Inferior parietal cortex (tissue), 1 donor: ENCODE measurements at regions not wholly inside any gene's neighbourhood (a gene's known extent, or its start where the extent isn't known, plus 50 kb on each side); places are given as distances from the start of the nearest gene placed in this dataset.
"Not testable (repeated sequence)": the region's sequence is repeated elsewhere in the genome, so short reads cannot be mapped to it uniquely, and the experiment has no call there.

ENCODE experiments used
- DNase-seq: peaks from one replicate; pipeline ENCODE4 v3.0.0-alpha.2; 2016; ENCODE audit errors: extremely low spot score

DNA sequence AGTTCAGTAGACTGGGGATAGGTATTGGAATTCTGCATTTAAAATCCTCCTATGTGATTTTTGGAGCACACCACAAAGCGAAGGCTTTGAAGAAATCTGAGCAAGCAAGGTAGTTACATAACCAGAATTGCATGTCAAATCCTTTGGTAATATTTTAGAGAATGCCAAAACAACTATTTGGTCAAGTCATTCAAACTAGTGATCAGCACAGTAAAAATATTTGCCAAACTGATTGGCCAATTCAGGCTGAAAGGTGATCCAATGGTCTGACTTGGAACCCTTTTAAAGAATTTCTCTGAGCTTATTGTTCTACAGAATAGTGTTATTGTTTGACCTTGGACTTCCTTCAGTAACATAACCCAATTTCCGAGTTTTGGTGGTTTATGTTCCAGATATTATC, 214.2 kb upstream of the ETAA1 start:
- no peak for DNase-seq

DNA sequence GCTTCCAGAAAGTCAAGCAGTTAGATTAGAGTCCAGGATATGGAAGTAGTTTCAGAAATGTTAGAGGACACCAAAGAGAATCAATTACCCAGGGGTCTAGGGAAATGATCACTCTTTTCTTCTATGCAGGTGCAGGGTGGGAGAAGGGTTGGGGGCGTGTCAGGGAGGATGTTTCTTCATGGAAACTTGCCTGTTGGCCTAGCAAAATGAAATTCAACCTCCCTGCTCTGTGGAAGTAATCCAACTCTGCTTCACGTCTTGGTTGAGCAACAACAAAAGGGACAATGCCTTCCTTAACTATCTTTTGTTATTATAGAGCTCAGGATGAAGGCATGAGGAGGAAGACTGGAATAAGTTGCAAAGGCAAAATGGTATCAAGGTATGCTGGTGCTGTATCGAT, 210.8 kb upstream of the ETAA1 start:
- no peak for DNase-seq

DNA sequence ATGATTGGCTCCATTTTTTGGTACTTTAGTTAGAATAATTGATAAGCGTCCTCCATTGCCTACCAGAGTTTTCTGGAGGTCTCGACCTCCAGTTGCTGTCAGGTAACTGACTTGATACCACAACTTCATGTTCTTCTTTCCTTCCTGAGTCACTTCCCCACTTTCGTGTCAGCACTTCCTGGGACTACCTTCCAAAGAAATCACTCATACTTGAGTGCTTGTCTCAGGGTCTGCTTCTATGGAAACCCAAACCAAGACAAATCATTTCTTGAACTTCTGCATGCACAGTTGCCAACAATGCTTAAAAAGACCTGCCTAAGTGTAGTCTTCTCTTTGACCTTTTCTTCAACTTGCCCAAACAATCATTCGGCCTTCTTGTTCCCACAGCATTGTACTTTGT, 210.3 kb upstream of the ETAA1 start:
- DNase-seq = no peak

DNA sequence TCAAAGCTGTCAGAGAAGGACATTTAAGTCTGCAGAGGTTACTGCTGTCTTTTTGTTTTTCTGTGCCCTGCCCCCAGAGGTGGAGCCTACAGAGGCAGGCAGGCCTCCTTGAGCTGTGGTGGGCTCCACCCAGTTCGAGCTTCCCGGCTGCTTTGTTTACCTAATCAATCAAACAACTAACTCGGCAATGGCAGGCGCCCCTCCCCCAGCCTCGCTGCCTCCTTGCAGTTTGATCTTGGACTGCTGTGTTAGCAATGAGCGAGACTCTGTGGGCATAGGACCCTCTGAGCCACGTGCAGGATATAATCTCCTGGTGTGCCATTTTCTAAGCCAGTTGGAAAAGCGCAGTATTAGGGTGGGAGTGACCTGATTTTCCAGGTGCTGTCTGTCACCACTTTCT, 201.8 kb upstream of the ETAA1 start:
- DNase-seq = not testable (repeated sequence)

DNA sequence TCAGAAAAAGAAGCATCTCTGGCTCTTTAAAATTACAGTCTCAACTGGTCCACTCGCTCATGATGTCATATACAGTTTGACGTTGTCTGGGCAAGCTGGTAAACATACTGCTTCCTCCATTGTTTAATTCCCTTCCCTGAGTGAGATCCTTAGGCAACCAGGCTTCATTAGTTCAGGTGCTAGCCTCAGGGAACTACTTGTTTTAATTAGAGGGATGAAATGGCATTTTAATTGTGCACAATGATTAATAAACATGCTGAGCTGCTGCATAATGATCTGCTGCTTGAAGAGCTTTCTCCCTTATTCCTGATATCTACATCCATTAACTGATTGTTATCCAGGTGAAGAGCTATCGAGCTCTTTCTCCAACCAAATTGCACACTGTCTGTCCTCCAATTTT, 195.6 kb upstream of the ETAA1 start:
- DNase-seq = no peak

DNA sequence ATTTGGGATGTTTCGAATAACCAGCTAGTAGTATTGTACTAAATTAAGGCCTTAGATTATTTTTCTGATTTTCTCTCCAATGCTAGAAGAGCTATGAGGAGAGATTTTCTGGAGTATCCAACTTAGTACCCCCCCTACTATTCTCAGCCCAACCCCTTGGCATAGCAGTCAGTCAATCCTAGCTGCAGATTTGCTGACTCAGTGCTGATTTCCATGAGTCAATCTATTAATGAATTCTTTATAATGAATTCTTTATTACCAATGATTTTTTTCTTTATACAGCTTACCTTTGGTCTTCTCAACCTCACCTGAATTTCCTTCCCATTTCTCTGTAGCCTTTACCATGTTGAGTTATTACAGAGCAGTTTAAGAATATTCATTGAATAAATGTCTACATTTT, 192.8 kb upstream of the ETAA1 start:
- no peak for DNase-seq

DNA sequence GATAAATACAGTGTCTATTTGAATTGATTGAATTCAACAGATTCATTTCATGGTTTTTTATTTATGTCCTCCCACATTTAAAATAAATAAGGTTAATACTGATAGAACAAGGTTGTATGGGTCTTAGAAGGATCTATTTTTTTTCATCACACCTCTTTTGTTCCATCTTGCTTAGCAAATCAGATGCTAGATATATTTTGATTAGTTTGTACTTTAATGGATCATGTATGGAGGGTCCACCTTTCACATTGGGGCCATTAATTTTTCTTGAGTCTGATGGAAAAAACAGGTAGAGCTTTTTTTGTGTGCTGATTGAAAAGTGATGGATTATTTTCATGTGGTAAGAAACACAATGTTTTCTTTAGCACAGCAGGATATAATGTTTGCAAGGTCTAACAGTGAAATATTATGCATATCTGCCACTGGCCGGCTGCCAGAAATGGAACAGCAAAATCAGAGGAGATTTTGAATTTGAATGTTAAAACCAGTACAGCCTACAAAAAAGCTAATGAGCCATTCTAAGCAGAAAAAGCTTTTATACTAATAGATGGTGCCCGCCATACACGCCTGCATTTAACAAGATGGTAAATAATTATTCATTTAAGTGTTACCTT, 188.1 kb upstream of the ETAA1 start:
- DNase-seq = no peak

DNA sequence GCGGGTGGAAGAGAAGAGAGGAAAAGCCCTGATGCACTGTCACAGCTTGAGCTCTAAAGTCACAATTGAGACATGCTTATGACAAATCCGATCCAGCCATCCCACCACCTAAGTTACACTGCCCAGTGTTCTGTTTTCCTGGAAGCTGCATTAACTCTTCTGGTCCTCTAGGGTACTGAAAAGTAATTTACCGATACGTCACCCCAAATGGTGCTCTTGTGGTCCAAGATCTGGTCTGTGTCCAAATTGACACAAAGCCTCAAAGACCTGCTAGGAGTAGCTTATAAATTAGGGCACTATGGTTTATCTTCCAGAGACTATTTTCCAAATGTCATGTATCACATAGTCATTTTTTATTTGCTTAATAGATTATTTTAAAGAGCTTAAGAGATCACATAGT, 186.7 kb upstream of the ETAA1 start:
- DNase-seq = no peak

DNA sequence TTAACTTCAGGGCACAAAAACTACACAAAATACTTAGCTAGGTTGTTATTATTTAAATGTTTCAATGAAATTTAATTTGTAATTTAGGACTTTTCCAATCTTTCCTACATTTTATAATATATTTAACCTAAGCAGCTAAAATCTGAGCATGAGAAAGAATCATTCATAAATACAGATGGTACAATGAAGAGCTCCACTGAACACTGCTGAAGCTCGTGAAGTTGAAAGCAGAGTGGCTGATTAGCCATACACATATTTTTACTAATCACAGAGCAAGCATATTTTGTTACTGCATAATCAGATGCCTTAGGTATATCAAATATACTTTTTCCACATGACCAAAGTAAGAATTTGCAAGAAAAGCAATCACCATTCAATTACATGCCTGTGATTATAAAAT, 184.9 kb upstream of the ETAA1 start:
- DNase-seq = no peak

DNA sequence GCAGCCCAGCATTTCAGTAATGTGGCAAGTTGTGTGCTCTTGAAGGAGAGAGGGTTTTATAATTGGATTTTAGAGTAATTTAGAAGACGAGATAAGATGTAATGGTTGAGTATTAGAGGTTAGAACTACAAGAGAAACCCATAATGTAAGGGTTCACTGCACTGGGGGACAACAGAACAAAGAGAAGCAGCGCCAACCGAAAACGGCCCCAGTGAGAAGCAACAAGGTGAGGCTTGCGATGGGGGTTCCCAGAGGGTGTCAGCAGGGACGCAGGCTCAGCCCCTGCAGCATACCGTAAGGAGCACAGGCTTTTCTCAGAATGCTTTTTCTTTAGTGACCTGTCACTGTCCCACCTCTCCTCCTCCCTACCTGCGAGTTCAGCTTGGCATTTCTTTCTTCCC, 183.9 kb upstream of the ETAA1 start:
- DNase-seq = no peak

DNA sequence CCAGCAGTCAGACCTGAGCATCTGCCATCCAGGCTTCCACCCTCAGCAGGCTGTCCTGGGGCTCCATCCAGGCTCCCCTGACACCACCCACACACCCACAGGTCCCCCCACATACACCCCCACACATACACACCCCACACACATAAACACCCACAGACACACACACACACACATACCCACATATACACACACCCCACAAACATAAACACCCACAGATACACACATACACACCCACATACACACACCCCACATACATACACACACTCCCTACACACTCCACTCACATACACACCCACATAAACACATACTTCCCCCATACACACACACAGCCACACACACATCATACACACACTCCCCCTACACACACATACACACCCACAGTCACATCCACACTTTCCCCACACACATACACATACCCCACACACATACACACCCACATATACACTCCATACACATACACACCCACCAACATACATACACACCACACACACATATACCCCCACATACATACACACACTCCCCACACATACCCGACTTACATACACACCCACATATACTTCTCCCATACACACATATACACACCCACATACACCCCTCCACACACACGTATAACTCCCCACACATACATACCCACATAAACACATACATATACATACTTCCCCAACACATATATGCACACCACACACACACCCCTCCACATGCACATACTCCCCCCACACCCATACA, 183.3 kb upstream of the ETAA1 start:
- DNase-seq = no peak

DNA sequence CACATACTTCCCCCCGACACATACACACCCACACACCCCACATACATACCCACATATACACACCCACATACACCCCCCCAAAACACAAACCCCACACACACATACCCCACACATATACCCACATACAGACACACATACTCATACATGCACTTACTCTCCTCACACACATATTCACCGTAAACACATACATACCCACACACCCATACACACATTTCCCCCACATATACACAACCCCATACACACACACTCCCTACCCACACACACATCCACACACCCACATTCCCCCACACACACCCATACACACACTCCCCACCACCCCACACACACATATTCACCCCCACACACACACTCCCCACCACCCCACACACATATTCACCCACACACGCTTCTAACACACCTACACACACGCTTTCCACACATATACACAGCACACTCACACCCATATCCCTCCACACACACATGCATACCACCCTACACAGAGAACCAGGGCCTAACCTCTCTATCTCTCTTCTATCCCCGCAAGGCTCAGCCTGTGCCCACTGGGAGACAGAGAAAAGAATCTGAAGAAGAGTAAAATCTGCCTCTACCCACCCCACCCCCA, 182.4 kb upstream of the ETAA1 start:
- DNase-seq = no peak

DNA sequence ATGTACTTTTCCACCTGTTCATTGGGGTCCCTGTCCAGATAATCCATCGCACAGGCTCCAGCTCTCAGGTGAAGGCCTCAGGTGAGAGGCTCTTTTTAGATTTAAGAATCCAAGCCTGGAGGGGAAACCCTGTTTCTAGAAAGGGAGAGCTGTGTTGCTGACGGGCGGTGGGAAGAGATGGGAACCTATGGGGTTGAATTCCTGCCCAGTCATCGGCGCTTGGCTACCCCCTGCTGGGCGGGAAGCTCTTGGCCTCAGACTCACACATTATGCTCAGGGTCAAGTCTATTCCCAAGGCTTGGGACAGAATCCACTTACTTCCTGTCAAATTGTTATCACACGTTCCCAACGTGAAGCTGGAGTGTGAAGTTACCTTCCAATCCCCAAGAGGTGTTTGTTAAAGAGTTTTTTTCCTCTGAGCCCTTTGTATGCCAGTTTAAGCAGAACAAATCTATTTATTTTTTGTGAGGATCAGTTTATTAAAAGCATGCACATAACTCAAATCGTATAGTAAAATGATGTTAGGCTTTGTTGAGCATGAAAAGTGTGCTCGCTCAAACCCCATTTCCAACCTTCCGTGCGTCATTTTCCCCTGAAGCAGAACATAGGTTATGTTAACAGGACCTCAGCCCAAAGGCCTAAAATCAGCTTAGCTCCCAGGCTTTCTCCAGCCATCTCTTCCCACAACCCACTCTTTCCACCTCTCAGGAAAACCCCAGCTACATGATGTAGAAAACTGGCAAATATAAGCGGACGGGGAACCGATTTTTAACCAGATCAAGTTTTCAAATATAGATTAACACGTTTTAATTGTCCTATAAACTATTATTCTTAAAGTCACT, 181.7 kb upstream of the ETAA1 start:
- no peak for DNase-seq

DNA sequence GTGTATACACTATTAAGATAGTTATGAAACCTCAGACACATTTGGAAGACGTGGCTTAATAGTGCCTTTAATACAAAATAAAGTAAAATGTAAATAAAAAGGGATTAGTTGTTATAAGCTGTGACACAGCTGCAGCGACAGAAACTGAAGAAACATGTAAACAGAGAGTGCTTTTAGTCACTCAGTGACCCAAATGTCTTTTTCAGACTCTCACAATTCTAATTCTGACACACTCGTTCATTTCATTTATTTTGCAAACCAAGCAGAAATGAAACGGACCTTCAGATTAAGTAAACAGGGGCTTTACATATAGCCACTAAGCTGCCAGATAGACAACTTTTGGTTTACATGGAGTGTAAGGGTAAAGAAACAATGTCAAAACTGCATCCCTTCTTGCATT, 181.0 kb upstream of the ETAA1 start:
- DNase-seq = no peak

DNA sequence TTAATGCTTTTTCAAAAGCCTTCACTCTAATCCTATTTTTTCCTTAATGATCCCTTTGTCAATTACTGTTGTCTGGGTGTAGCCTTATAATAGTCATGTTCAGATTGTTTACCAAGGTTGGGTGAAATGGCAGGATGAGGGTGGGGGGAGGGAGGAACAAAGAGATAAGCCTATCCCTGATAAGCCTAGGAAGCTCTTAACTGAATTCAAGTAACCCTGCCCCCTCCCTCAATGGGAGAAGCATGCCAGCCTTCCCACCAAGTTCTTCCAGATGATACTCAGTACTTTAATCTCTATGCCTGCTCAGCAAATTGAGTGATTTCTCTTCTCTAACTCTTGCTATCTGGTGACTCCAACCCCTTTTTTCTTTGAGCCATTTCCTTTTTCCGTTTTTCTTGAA, 180.3 kb upstream of the ETAA1 start:
- no peak for DNase-seq

DNA sequence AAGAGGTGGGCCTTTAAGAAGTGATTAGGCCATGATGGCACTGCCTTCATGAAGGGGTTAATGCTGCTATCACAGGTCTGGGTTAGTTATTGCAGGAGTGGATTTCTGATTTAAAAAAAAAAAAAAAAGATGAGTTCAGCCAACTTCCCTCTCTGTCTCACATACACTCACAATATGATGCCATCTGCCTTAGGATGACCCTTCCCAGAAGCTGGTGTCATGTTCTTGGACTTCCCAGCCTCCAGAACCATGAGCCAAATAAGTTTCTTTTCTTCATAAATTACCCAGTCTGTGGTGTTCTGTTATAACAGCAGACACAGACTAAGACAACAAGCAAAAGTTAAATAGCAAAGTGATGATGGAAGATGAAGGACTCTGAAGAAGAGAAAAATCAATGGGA, 179.7 kb upstream of the ETAA1 start:
- no peak for DNase-seq

DNA sequence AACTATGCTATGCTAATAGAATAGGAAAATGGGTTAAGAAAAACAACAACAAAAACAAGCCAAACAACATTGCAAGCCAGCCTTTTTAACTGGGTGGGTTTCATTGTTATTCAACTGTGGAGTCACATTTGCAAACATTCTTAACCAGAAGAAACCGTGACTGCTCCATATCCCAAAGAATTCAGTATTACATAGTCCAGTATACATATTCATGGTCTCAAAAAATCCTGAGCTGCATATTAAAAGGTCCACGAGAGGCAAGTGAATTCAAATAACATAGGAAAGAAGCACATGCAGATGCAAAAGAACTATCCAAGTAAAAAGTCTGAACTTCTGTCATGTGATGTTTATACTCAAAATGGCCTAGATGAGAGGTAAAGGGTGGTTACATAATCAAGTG, 179.1 kb upstream of the ETAA1 start:
- no peak for DNase-seq

DNA sequence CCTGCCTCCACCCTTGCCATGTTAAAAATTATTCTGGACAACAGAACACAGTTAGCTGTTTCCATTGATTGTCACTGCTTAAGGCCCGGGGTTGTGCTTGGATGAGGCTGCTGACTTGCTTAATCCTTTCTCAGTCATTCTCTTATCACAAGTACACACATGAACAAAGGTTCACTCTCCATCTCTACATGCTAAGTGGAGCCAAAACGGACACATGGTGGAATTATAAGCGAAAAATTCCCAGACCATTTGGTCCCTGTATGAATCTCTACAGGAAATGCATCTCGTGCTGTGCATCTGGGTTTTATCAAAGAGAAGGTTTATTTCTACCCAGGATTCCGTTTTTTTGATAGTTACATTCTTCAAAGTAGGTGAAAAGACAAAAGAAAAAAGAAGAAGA, 177.5 kb upstream of the ETAA1 start:
- no peak for DNase-seq

DNA sequence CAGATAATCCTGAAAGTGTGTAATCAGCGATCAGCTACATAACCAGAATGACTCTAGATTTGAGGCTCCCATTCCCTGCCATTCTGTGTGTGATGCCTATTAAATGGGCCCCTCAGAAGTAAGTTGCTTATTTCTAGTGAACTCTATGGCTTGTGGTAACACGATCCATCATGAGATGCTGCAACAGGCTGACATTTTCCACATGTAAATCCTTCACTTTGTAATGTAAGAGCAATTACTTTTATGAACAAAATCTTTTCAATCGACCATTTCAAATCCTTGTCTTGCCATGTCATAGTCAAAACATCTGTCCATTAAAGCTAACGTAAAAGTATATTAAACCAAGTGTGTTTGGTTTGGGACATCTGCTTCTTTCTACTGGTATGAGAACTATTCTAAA, 175.9 kb upstream of the ETAA1 start:
- DNase-seq = no peak

DNA sequence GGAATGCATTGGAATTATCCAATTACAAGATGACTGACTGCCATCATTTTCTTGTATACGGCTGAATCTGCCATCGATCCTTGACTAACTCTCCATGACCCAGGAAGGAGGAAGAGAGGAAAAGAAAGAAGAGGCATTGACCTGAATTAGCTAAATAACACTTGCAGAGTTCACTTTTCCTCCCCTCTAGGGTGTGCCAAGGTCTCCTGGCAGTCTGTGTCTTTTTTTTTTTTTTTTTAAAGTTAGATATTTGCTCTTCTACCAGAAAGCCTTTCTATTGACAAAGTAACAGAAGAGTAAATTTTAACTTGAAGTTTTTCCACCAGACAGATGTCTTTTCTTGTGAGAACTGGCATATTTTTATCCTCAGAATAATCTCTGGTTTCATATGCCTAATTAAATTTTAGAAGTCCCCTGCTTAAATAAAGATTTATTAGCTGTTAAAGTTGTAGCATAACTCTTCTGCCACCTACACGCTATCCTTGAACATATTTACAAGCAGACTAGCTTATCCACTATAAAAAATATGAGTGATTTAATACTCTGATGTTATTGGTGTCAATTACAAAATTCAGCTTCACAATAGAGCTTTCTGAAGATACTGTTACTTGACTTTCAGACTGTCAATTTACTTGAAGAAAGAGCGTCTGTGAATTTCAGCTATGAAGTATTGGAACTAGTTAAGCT, 171.7 kb upstream of the ETAA1 start:
- DNase-seq = no peak

DNA sequence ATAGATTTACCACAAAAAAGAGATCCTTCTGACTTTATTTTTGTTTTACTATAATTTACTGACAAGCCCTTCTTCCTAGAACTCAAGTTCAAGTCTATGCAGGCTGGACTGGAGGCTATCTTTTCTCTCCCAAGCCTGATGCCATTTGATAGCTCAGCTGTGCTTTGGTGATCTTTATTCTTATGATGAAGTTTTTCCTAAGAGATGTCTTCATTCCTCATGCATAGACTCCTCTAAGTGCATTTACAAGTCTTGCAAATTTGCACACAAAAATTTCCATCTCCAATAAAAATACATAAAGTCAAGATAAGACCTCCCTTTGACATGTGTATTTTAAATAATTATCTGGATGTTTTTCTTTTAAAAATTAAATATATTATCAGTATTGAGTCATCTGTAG, 167.4 kb upstream of the ETAA1 start:
- no peak for DNase-seq

DNA sequence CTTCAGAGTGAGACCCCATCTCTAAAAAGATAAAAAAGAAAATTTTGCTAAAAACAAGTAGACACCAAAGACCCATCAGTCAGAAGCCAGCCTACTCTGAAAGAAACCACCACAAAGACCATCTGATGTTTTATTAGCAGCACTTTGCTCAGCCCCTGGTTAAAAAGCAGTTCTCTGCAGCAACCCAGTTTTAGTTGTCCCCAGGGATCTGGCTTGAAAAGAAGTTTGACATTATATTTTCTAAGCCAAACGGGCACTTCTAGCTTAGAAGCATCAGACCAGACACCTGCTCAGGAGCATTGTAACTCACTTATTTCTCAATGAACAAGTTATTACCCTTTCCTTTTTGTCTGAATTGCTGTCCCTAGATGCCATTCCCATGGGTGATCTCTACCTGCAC, 164.2 kb upstream of the ETAA1 start:
- DNase-seq = no peak
